K562 (cell line): ENCODE measurements at regions not wholly inside any gene's neighbourhood (a gene's known extent, or its start where the extent isn't known, plus 50 kb on each side); places are given as distances from the start of the nearest gene placed in this dataset.

Experiments used
- CBFA2T2 ChIP-seq: fragments of 450-650 bp; conservative IDR thresholded peaks from 2 replicates; pipeline ENCODE4 v1.6.1; 2017; ENCODE audit warnings: mild to moderate bottlenecking
- CTBP1 ChIP-seq: fragments of 450-650 bp; IDR thresholded peaks from 2 replicates; pipeline ENCODE4 v1.6.1; 2016; ENCODE audit warnings: borderline replicate concordance
- ELK3 ChIP-seq: fragments of 450-650 bp; formaldehyde crosslinking; IDR thresholded peaks from 2 replicates; pipeline ENCODE4 v1.4.0; 2020; ENCODE audit warnings: mild to moderate bottlenecking
- MTA3 ChIP-seq: fragments of 450-650 bp; formaldehyde crosslinking; IDR thresholded peaks from 2 replicates; pipeline ENCODE4 v1.6.1; 2017; ENCODE audit warnings: mild to moderate bottlenecking, borderline replicate concordance
- PRPF4 ChIP-seq: fragments of 200-400 bp; formaldehyde crosslinking; IDR thresholded peaks from one replicate; pipeline ENCODE4 v1.6.1; 2017; ENCODE audit warnings: low read length, low read depth, mild to moderate bottlenecking; ENCODE audit not compliant: insufficient read depth, poor library complexity, severe bottlenecking
- RBBP5 ChIP-seq: fragments of 200-600 bp; sonication (generic); IDR thresholded peaks from 2 replicates; pipeline ENCODE4 v1.6.1; 2012; ENCODE audit warnings: borderline replicate concordance, mild to moderate bottlenecking, low read length, control low read depth, inconsistent platforms; ENCODE audit not compliant: insufficient read depth, poor library complexity, severe bottlenecking
- SIN3B ChIP-seq: fragments of 450-650 bp; IDR thresholded peaks from 2 replicates; pipeline ENCODE4 v1.6.1; 2017; ENCODE audit warnings: low read depth, mild to moderate bottlenecking, moderate library complexity
- SP1 ChIP-seq: sonication (generic); formaldehyde crosslinking; IDR thresholded peaks from 2 replicates; pipeline ENCODE4 v1.8.1; 2022; ENCODE audit warnings: mild to moderate bottlenecking, missing genetic modification reagents
- TFE3 ChIP-seq: fragments of 450-650 bp; formaldehyde crosslinking; IDR thresholded peaks from 2 replicates; pipeline ENCODE4 v1.4.0; 2020; ENCODE audit warnings: mild to moderate bottlenecking, mixed read lengths
- ZBED1 ChIP-seq: IDR thresholded peaks from 2 replicates; pipeline ENCODE4 v1.6.1; 2014
- ZFP91 ChIP-seq: sonication (generic); formaldehyde crosslinking; IDR thresholded peaks from 2 replicates; pipeline ENCODE4 v1.8.0; 2022; ENCODE audit warnings: mild to moderate bottlenecking, missing genetic modification reagents
- ZNF121 ChIP-seq: sonication (generic); formaldehyde crosslinking; conservative IDR thresholded peaks from 2 replicates; pipeline ENCODE4 v1.8.0; 2022; ENCODE audit warnings: missing genetic modification reagents
- ZNF41 ChIP-seq: fragments of 250-450 bp; sonication (Bioruptor Pico); conservative IDR thresholded peaks from 2 replicates; pipeline ENCODE4 v1.4.0; 2020; ENCODE audit warnings: mild to moderate bottlenecking
- ZNF551 ChIP-seq: fragments of 250-450 bp; sonication (Bioruptor Pico); IDR thresholded peaks from 2 replicates; pipeline ENCODE4 v1.5.0; 2021; ENCODE audit warnings: mild to moderate bottlenecking, moderate library complexity
- ZNF644 ChIP-seq: fragments of 200-800 bp; sonication (Bioruptor generic); IDR thresholded peaks from 2 replicates; pipeline ENCODE4 v1.6.1; 2016; ENCODE audit warnings: low read depth, missing genetic modification characterization, missing compliant biosample characterization
- ZNF668 ChIP-seq: fragments of 250-450 bp; sonication (Bioruptor Pico); IDR thresholded peaks from 2 replicates; pipeline ENCODE4 v1.8.0; 2022; ENCODE audit warnings: mild to moderate bottlenecking, inconsistent platforms
- TF ChIP-seq, protein P1 (sequence below): sonication (generic); formaldehyde crosslinking; IDR thresholded peaks from 2 replicates; pipeline ENCODE4 v1.8.0; 2022; ENCODE audit warnings: missing genetic modification reagents, mild to moderate bottlenecking, moderate library complexity, borderline replicate concordance
- TF ChIP-seq, protein P2 (sequence below): fragments of 450-650 bp; IDR thresholded peaks from 2 replicates; pipeline ENCODE4 v1.6.1; 2017; ENCODE audit warnings: antibody characterized with exemption
- TF ChIP-seq, protein P3 (sequence below), 2 experiments: fragments of 450-650 bp in 1 of 2; sonication (generic) in 1 of 2; formaldehyde crosslinking; conservative IDR thresholded peaks; 2 replicates each; pipeline versions ENCODE4 v1.4.0 to v1.8.1; 2020 to 2022; ENCODE audit warnings: mild to moderate bottlenecking in 1 of 2, missing genetic modification reagents in 1 of 2

DNA sequence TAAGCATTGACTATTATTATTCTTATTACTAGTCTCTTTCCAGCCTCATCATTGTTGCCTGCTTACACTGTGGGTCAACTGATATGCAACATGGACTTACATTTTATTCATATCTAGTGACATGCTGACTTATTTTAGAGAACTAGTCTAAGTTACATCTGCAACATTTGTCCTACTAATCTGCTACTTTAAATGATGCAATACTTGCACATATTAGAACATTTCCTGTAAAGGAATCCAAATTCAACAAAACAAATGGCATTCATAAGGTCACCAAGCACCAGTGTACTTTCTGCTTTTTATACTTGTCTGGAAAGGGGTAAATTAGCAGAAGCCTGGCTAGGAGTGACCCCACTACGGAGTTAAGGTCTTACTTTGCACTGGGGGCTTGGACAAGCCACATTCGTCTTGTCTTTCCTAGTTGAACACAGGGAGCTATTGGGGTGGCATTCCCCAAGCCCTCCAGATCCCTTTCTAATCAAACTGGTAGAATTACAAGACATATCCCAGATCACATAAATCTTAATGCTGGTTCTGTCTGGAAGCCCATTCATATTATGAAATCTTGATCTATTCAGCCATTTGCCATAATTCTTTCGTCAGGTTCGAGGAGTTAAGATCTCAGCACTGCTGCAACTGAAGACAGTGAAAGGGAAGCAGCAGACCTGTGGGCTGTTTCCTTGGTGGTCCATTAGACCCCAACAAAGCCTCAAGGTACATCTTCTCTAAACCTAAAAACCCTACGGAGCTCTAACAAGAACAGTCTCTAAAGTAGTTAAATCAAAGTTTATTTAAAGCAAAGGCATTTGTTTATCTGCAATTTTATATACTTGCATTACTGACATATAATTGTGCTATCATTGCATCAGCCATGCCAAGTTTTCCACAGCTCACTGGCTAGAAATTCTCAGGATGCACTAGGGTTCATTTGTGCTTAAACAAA is 49.9 kb upstream of the RTN4 start (continued):
- TF ChIP-seq, protein P1, sequence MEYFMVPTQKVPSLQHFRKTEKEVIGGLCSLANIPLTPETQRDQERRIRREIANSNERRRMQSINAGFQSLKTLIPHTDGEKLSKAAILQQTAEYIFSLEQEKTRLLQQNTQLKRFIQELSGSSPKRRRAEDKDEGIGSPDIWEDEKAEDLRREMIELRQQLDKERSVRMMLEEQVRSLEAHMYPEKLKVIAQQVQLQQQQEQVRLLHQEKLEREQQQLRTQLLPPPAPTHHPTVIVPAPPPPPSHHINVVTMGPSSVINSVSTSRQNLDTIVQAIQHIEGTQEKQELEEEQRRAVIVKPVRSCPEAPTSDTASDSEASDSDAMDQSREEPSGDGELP, result no peak
- TF ChIP-seq ZNF551 (no peak), ZNF644 (tag) (peak; percentile 53; the same call in 1 of the 2 replicates), ZNF121 (no peak), ZBED1 (no peak), MTA3 (no peak), TFE3 (no peak), SIN3B (0 out of 2 replicates have a peak, but pooled peaks have one; percentile 16), ELK3 (CRISPR knock-in tag) (no peak), ZNF41 (CRISPR knock-in tag) (no peak), ZFP91 (no peak), SP1 (CRISPR knock-in tag) (no peak), CTBP1 (no peak), CBFA2T2 (no peak), RBBP5 (no peak), PRPF4 (no peak), ZNF668 (CRISPR knock-in tag) (0 out of 2 replicates have a peak, but pooled peaks have one; percentile 34)
- TF ChIP-seq, protein P2, sequence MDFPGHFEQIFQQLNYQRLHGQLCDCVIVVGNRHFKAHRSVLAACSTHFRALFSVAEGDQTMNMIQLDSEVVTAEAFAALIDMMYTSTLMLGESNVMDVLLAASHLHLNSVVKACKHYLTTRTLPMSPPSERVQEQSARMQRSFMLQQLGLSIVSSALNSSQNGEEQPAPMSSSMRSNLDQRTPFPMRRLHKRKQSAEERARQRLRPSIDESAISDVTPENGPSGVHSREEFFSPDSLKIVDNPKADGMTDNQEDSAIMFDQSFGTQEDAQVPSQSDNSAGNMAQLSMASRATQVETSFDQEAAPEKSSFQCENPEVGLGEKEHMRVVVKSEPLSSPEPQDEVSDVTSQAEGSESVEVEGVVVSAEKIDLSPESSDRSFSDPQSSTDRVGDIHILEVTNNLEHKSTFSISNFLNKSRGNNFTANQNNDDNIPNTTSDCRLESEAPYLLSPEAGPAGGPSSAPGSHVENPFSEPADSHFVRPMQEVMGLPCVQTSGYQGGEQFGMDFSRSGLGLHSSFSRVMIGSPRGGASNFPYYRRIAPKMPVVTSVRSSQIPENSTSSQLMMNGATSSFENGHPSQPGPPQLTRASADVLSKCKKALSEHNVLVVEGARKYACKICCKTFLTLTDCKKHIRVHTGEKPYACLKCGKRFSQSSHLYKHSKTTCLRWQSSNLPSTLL, result no peak
- TF ChIP-seq, protein P3, sequence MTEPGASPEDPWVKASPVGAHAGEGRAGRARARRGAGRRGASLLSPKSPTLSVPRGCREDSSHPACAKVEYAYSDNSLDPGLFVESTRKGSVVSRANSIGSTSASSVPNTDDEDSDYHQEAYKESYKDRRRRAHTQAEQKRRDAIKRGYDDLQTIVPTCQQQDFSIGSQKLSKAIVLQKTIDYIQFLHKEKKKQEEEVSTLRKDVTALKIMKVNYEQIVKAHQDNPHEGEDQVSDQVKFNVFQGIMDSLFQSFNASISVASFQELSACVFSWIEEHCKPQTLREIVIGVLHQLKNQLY (CRISPR knock-in tag; conservative IDR thresholded peaks at IDR 0.05), result no peak
